Mesenchymal stem cell (in vitro differentiated cells and primary cell): ENCODE measurements at regions not wholly inside any gene's neighbourhood (a gene's known extent, or its start where the extent isn't known, plus 50 kb on each side); places are given as distances from the start of the nearest gene placed in this dataset.
A peak's percentile ranks its signal among the peaks of the same experiment; 100 is the strongest.

ENCODE experiments used
- DNase-seq: peaks from one replicate; pipeline ENCODE4 v3.0.0-alpha.2; 2013
- H2AFZ ChIP-seq: one replicate; pipeline ENCODE4 v1.6.1; 2013; ENCODE audit warnings: low read depth, mild to moderate bottlenecking, control low read depth, inconsistent platforms, low read length, moderate library complexity
- H2AK5ac ChIP-seq: 2 replicates; pipeline ENCODE4 v1.6.1; 2013; ENCODE audit warnings: low read length, moderate library complexity, mild to moderate bottlenecking, inconsistent platforms; ENCODE audit not compliant: severe bottlenecking
- H2BK120ac ChIP-seq: one replicate; pipeline ENCODE4 v1.6.1; 2013; ENCODE audit warnings: low read depth, mild to moderate bottlenecking, inconsistent platforms, low read length, moderate library complexity
- H2BK12ac ChIP-seq, 2 experiments: one replicate each; pipeline ENCODE4 v1.6.1; 2013; ENCODE audit warnings: inconsistent platforms in 2 of 2, low read length in 2 of 2, mild to moderate bottlenecking in 2 of 2, moderate library complexity in 2 of 2, control low read depth in 1 of 2
- H2BK15ac ChIP-seq: one replicate; pipeline ENCODE4 v1.6.1; 2013; ENCODE audit warnings: mild to moderate bottlenecking, low read depth, inconsistent platforms; ENCODE audit not compliant: poor library complexity, severe bottlenecking
- H2BK5ac ChIP-seq: 2 replicates; pipeline ENCODE4 v1.6.1; 2013; ENCODE audit warnings: low read depth, mild to moderate bottlenecking, low read length, control low read depth, inconsistent platforms; ENCODE audit not compliant: poor library complexity, severe bottlenecking
- H3K14ac ChIP-seq, 2 experiments: one replicate each; pipeline ENCODE4 v1.6.1; 2013; ENCODE audit warnings: inconsistent platforms in 2 of 2, low read length in 2 of 2, control low read depth in 1 of 2, mild to moderate bottlenecking in 1 of 2, moderate library complexity in 1 of 2
- H3K18ac ChIP-seq, 2 experiments: one replicate each; pipeline ENCODE4 v1.6.1; 2013; ENCODE audit warnings: inconsistent platforms in 2 of 2, low read length in 2 of 2, control low read depth in 1 of 2, low read depth in 1 of 2, mild to moderate bottlenecking in 1 of 2
- H3K23ac ChIP-seq, 2 experiments: one replicate each; pipeline ENCODE4 v1.6.1; 2013; ENCODE audit warnings: inconsistent platforms in 2 of 2, low read length in 2 of 2, mild to moderate bottlenecking in 2 of 2, moderate library complexity in 2 of 2, control low read depth in 1 of 2
- H3K27ac ChIP-seq: 2 replicates; pipeline ENCODE4 v1.5.1; 2013; ENCODE audit warnings: mild to moderate bottlenecking, moderate library complexity, low read length, control low read depth, inconsistent platforms; ENCODE audit not compliant: poor library complexity, severe bottlenecking
- H3K27me3 ChIP-seq, 2 experiments: 2 replicates each; pipeline versions ENCODE4 v1.6.1 to v1.7.0; 2013; ENCODE audit warnings: low read length in 2 of 2, mild to moderate bottlenecking in 2 of 2, moderate library complexity in 2 of 2, control low read depth in 1 of 2, inconsistent platforms in 1 of 2; ENCODE audit not compliant: control insufficient read depth in 1 of 2, insufficient read depth in 1 of 2
- H3K36me3 ChIP-seq, 2 experiments: 2 replicates each; pipeline versions ENCODE4 v1.6.1 to v1.7.0; 2013; ENCODE audit warnings: low read length in 2 of 2, control low read depth in 1 of 2, inconsistent platforms in 1 of 2, low read depth in 1 of 2, mild to moderate bottlenecking in 1 of 2; ENCODE audit not compliant: insufficient read depth in 2 of 2, control insufficient read depth in 1 of 2
- H3K4ac ChIP-seq, 2 experiments: one replicate each; pipeline ENCODE4 v1.6.1; 2013; ENCODE audit warnings: inconsistent platforms in 2 of 2, low read length in 2 of 2, mild to moderate bottlenecking in 2 of 2, moderate library complexity in 2 of 2, control low read depth in 1 of 2, low read depth in 1 of 2
- H3K4me1 ChIP-seq: 2 replicates; pipeline ENCODE4 v1.6.1; 2013; ENCODE audit warnings: low read depth, low read length, control low read depth; ENCODE audit not compliant: control insufficient read depth, insufficient read depth
- H3K4me2 ChIP-seq: 2 replicates; pipeline ENCODE4 v1.6.1; 2013; ENCODE audit warnings: low read length, mild to moderate bottlenecking, inconsistent platforms; ENCODE audit not compliant: poor library complexity, severe bottlenecking
- H3K4me3 ChIP-seq, 2 experiments: 2 replicates each; pipeline versions ENCODE4 v1.5.1 to v1.7.0; 2013; ENCODE audit warnings: low read length in 2 of 2, mild to moderate bottlenecking in 2 of 2, control low read depth in 1 of 2, low read depth in 1 of 2; ENCODE audit not compliant: insufficient read depth in 1 of 2
- H3K79me1 ChIP-seq: replicated peaks from 2 replicates; pipeline ENCODE4 v1.6.1; 2013; ENCODE audit warnings: mild to moderate bottlenecking, control low read depth, low read length, inconsistent platforms; ENCODE audit not compliant: poor library complexity, severe bottlenecking
- H3K9ac ChIP-seq: 2 replicates; pipeline ENCODE4 v1.7.0; 2013; ENCODE audit warnings: mild to moderate bottlenecking, low read length, moderate library complexity
- H3K9me3 ChIP-seq: 2 replicates; pipeline ENCODE4 v1.7.0; 2013; ENCODE audit warnings: mild to moderate bottlenecking, low read length; ENCODE audit not compliant: control insufficient read depth
- H4K8ac ChIP-seq: one replicate; pipeline ENCODE4 v1.6.1; 2013; ENCODE audit warnings: inconsistent platforms, mild to moderate bottlenecking, low read length, moderate library complexity
- H4K91ac ChIP-seq: one replicate; pipeline ENCODE4 v1.6.1; 2013; ENCODE audit warnings: mild to moderate bottlenecking, low read length, inconsistent platforms
- WGBS: methylation state at CpG from one replicate; pipeline ENCODE4 v1.1.7; 2013; ENCODE audit warnings: mixed read lengths; 5-methylcytosine and 5-hydroxymethylcytosine counted together

- no peak overlapping the region for H3K27ac ChIP-seq
Measured at GRCh38 chr3:166478356-166478755, 641.1 kb upstream of the BCHE start.

DNA sequence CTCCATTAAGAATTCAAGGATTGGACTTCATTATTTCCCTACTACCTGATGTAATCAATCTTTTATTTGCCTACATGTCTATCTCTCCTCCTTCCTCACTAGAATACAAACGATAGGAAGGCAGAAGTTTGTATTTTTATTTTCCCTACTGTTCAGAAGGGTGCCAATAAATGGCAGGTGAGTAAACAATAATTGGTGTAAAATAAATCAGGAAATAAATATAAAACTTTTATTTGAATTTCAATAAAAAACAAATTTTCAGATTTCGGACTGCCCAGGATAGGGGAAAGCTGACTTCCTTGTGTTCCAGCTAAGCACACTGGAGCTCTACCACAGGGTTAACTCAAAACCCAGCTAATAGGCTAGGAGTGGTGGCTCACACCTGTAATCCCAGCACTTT is 636.3 kb upstream of the BCHE start:
- no peak overlapping the region for H3K18ac ChIP-seq
- no peak overlapping the region for H2AK5ac ChIP-seq
- DNase-seq, result no peak
- WGBS, result 93% methylated on average over 1 of the region's 2 CpGs
- no peak overlapping the region for H3K14ac ChIP-seq
- H3K23ac ChIP-seq, result no peak overlapping the region
- H3K36me3 ChIP-seq, result no peaks in the 10 kb centered on the region
- H3K4ac ChIP-seq, result no peak overlapping the region
- no peaks in the 10 kb centered on the region for H3K27me3 ChIP-seq
- no peaks in the 10 kb centered on the region for H3K4me1 ChIP-seq
- no peaks in the 10 kb centered on the region for H3K79me1 ChIP-seq
- no peak overlapping the region for H4K8ac ChIP-seq
- H2BK12ac ChIP-seq, result no peak overlapping the region
- H3K4me2 ChIP-seq, result no peak overlapping the region
- H2AFZ ChIP-seq, result no peak overlapping the region
- no peak overlapping the region for H3K4me3 ChIP-seq
- no peak overlapping the region for H3K9ac ChIP-seq
- H3K9me3 ChIP-seq, result peaks cover 7% of the 10 kb centered on the region
- no peak overlapping the region for H2BK15ac ChIP-seq
- no peak overlapping the region for H2BK120ac ChIP-seq
- no peak overlapping the region for H4K91ac ChIP-seq
- H3K27ac ChIP-seq, result no peak overlapping the region
- no peak overlapping the region for H2BK5ac ChIP-seq

More at GRCh38 chr3:166478356-166478755, 641.1 kb upstream of the BCHE start:
- Histone ChIP-seq H2AK5ac (no peak overlapping the region), H2BK12ac (no peak overlapping the region), H2BK15ac (no peak overlapping the region), H3K9me3 (peaks cover 16% of the 10 kb centered on the region), H3K18ac (no peak overlapping the region), H2BK5ac (no peak overlapping the region), H3K23ac (no peak overlapping the region), H4K8ac (no peak overlapping the region), H2AFZ (peak overlapping the region; percentile 5), H3K79me1 (no peaks in the 10 kb centered on the region), H3K4ac (no peak overlapping the region), H3K4me2 (no peak overlapping the region), H3K4me1 (no peaks in the 10 kb centered on the region), H3K9ac (no peak overlapping the region), H4K91ac (no peak overlapping the region), H3K4me3 (no peak overlapping the region), H3K36me3 (no peaks in the 10 kb centered on the region), H2BK120ac (no peak overlapping the region), H3K27me3 (no peaks in the 10 kb centered on the region), H3K14ac (no peak overlapping the region)
- DNase-seq, result no peak
- 92% methylated on average over 3 of the region's 3 CpGs for WGBS

GRCh38 chr3:166472015-166472414 is 634.8 kb upstream of the BCHE start:
- H4K8ac ChIP-seq, result no peak overlapping the region
- H3K9ac ChIP-seq, result no peak overlapping the region
- H3K27ac ChIP-seq, result no peak overlapping the region
- no peak overlapping the region for H2BK12ac ChIP-seq
- H3K4me1 ChIP-seq, result no peaks in the 10 kb centered on the region
- H4K91ac ChIP-seq, result no peak overlapping the region
- H3K14ac ChIP-seq, result no peak overlapping the region
- WGBS, result 88% methylated on average over 1 of the region's 1 CpG
- H3K9me3 ChIP-seq, result peaks cover 4% of the 10 kb centered on the region
- H3K27me3 ChIP-seq, result no peaks in the 10 kb centered on the region
- H3K4ac ChIP-seq, result no peak overlapping the region
- H2BK15ac ChIP-seq, result no peak overlapping the region
- no peak overlapping the region for H2BK5ac ChIP-seq
- H2AK5ac ChIP-seq, result no peak overlapping the region
- DNase-seq, result no peak
- H3K18ac ChIP-seq, result no peak overlapping the region
- H2BK120ac ChIP-seq, result no peak overlapping the region
- no peak overlapping the region for H3K4me3 ChIP-seq
- H3K4me2 ChIP-seq, result no peak overlapping the region
- H2AFZ ChIP-seq, result no peak overlapping the region
- H3K36me3 ChIP-seq, result no peaks in the 10 kb centered on the region
- no peak overlapping the region for H3K23ac ChIP-seq
- H3K79me1 ChIP-seq, result no peaks in the 10 kb centered on the region

DNA sequence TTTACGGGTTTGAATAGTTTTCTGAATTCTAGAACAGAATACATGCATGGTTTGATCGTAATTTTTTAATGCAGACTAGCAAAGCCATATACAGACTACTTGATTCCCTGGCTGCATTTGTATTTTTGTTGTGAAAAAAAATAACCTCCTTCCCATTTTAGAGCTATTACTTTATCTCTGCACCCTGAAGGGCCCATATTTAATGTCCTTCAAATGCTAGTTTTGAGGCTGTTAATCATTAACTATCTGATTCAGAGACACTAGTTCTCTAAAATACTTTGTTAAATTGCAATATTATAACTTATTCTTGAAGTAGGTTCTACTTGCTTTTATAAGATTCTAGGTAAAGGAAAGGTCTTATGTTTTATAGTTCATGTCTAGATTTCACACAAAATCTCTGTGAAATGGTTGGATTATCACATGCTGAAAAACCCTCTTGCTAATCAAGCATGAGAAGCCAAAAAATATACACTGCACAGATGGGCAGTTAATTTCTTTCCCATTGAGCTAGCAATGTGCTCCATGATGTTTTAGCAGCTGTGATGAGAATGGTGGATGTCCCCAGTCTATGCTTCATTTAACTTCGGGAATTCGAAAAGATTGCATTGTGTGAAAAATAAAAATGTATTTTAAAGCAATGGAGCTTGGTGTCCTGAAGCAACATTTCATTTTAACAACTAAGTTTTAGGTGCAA is 634.0 kb upstream of the BCHE start:
- Histone ChIP-seq H3K4me2 (no peak overlapping the region), H2BK120ac (no peak overlapping the region), H3K23ac (no peak overlapping the region), H3K27ac (no peak overlapping the region), H3K36me3 (no peaks in the 10 kb centered on the region), H3K14ac (no peak overlapping the region), H2BK15ac (no peak overlapping the region), H3K4ac (no peak overlapping the region), H3K27me3 (no peaks in the 10 kb centered on the region), H3K9me3 (peaks cover 4% of the 10 kb centered on the region), H3K9ac (no peak overlapping the region), H3K4me1 (no peaks in the 10 kb centered on the region), H2AK5ac (no peak overlapping the region), H4K8ac (no peak overlapping the region), H3K4me3 (no peak overlapping the region), H2BK12ac (no peak overlapping the region), H2AFZ (no peak overlapping the region), H2BK5ac (no peak overlapping the region), H4K91ac (no peak overlapping the region), H3K79me1 (no peaks in the 10 kb centered on the region), H3K18ac (no peak overlapping the region)
- WGBS, result no CpG with 5 or more reads among the region's 4 CpGs
- no peak for DNase-seq
